GM10248 (cell line): ENCODE measurements at regions not wholly inside any gene's neighbourhood (a gene's known extent, or its start where the extent isn't known, plus 50 kb on each side); places are given as distances from the start of the nearest gene placed in this dataset.

ENCODE experiments used
- CTCF ChIA-PET: fragments of 300-600 bp; sonication (Branson Sonifier 250); formaldehyde crosslinking; extraction: SDS; loops from one replicate; lab custom pipeline; 2021; ENCODE audit warnings: antibody characterized with exemption; lab: Yijun Ruan, JAX
- POLR2A ChIA-PET: fragments of 350-650 bp; sonication (Branson Sonifier 250); formaldehyde crosslinking; extraction: SDS; loops from one replicate; lab custom pipeline; 2020; ENCODE audit warnings: antibody characterized with exemption; lab: Yijun Ruan, JAX
- DNase-seq: peaks from one replicate; pipeline ENCODE4 v3.0.0; 2012; ENCODE audit errors: extremely low spot score
- TF ChIP-seq, protein P1 (sequence below): IDR thresholded peaks from 2 replicates; pipeline ENCODE4 v1.5.1; 2012; ENCODE audit warnings: mild to moderate bottlenecking, low read depth; ENCODE audit errors: extremely low read depth, missing control alignments, control extremely low read depth

DNA sequence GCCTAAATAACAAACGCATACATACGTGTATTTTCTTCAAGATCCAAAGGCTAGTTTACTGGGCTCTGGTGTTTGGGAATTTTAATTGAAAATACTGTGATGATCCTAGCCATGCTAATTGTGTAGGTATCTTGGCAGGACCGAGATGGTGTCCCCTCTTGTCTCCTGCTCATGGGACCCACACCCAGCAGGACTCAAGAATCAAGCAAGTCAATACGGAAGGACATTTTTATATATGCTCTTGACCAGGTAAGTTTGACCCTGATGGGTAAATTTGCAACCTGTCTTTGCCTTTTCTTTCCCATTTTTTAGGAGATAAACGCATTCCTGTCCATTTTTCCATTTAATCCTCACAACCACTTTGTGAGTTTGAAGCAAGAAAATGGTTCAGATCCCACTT is 111.8 kb upstream of the MYCN start:
- POLR2A ChIA-PET = no interaction called here
- CTCF ChIA-PET = no interaction called here
- DNase-seq = no peak
- TF ChIP-seq, protein P1, sequence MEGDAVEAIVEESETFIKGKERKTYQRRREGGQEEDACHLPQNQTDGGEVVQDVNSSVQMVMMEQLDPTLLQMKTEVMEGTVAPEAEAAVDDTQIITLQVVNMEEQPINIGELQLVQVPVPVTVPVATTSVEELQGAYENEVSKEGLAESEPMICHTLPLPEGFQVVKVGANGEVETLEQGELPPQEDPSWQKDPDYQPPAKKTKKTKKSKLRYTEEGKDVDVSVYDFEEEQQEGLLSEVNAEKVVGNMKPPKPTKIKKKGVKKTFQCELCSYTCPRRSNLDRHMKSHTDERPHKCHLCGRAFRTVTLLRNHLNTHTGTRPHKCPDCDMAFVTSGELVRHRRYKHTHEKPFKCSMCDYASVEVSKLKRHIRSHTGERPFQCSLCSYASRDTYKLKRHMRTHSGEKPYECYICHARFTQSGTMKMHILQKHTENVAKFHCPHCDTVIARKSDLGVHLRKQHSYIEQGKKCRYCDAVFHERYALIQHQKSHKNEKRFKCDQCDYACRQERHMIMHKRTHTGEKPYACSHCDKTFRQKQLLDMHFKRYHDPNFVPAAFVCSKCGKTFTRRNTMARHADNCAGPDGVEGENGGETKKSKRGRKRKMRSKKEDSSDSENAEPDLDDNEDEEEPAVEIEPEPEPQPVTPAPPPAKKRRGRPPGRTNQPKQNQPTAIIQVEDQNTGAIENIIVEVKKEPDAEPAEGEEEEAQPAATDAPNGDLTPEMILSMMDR = no peak

DNA sequence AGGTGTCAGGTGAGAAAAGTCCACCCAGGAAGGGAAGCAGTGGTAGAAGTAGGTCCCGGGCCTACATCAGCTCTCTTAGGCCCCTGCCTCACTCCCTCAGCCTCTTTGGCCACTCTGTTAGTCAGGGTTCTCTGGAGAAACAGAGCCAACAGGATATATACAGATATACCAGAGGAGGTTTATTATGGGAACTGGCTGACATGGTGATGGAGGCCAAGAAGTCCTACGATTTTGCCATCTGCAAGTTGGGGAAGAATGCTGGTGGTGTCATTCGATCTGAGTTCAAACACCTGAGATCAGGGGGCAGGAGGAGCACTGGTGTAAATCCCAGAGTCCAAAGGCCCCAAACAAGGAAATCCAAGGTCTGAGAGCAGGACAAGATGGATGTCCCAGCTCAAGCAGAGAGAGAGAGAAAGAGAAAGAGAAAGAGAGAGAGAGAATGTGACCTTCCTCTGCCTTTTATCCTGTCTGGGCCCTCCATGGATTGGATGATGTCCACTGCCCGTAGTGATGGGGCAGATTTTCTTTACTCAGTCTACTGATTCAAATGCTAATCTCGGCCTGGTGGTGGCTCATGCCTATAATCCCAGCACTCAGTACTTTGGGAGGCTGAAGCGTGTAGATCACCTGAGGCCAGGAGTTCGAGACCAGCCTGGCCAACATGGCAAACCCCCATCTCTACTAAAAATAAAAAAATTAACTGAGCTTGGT is 111.1 kb upstream of the MYCN start:
- TF ChIP-seq, protein P1 = no peak
- DNase-seq = no peak
- POLR2A ChIA-PET = no interaction called here
- CTCF ChIA-PET = interaction anchor here (1.1 kb wide), 1 partner anchor 10 kb away, joined by 3 read pairs; no protein-coding TSS in a partner anchor

DNA sequence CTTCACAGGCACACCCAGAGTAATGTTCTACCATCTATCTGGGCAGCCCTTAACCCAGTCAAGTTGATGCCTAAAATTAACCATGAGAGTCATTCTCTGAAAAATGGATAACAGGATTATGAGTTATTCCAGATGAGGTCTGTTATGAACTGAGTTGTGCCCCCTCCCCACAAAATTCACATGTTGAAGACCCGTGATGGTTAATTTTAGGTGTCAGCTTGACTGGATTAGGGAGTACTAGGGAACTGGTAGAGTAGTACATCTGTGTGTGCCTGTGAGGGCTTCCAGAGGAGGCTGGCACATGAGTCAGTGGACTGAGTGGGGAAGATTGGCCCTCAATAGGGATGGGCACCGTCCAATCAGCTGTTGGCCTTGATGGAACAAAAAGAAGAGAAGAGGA is 110.4 kb upstream of the MYCN start:
- TF ChIP-seq, protein P1 = no peak
- no peak for DNase-seq
- ChIA-PET POLR2A (no interaction called here), CTCF (interaction anchor here (1.1 to 1.4 kb wide), 2 partner anchors 11 to 13 kb away, joined by 3 read pairs; no protein-coding TSS in a partner anchor)

DNA sequence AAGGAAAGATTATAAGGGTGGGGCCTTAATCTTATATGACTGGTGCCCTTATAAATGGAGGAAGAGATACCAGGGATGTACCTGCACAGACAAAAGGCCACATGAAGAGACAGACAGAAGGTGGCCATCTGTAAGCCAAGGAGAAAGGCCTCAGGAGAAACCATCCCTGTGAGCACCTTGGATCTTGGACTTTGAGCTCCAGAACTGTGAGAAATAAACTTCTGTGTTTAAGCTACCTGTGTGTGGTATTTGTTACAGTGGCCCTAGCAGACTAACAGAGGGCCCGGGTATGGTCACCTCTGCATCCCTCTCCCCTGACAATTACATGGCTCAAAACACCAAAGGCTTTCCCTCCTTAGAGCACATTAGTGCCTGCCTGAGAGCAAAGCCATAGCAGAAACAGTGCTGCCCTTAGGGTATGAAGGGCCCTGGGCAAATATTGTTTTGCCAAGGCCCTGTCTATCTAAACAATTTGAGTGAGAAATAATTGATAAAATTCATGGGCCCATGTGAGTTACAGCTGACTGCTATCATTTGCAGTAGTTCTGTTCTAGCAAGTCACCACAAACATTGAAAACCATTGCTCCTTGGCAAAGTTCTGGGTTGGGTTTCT is 109.3 kb upstream of the MYCN start:
- ChIA-PET CTCF (interaction anchor here (1.4 kb wide), 1 partner anchor 12 kb away, joined by 3 read pairs; no protein-coding TSS in a partner anchor), POLR2A (no interaction called here)
- TF ChIP-seq, protein P1 = no peak
- no peak for DNase-seq

DNA sequence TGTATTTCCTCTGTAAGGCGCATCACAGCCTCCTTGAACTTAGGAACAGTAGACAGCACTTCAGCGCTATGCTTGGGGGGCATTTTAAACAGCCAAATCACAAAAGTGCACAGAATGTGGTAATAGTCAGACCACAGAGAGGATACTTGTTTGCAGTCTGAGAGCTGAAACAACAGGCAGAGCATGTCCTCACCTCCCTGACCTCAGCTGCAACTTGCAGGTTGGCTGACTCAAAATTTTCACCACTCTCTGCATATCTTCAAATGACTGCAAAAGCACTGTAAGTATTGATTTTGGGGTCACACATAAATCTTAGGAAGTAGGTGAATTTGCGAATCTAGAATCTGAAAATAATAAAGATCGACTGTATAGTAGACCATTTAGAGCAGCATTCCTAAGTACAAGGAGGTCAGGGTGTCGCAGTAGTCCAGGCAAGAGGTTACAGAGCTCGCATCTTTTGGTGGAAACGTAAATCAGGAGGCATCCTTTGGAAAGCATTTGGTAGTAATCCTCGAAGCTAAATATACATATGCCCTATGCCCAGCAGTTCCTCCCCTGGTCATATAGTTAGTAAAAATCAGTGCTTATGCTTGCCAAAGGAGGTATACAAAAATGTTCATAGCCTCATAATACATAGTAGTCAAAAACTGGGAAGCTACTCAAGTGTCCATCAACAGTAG is 108.2 kb upstream of the MYCN start:
- TF ChIP-seq, protein P1 = no peak
- ChIA-PET CTCF (interaction anchor here (1.2 kb wide), 1 partner anchor 9 kb away, joined by 3 read pairs; no protein-coding TSS in a partner anchor), POLR2A (no interaction called here)
- DNase-seq = no peak
